ENCODE measurements at regions not wholly inside any gene's neighbourhood (a gene's known extent, or its start where the extent isn't known, plus 50 kb on each side); places are given as distances from the start of the nearest gene placed in this dataset.
A peak's percentile ranks its signal among the peaks of the same experiment; 100 is the strongest.

DNA sequence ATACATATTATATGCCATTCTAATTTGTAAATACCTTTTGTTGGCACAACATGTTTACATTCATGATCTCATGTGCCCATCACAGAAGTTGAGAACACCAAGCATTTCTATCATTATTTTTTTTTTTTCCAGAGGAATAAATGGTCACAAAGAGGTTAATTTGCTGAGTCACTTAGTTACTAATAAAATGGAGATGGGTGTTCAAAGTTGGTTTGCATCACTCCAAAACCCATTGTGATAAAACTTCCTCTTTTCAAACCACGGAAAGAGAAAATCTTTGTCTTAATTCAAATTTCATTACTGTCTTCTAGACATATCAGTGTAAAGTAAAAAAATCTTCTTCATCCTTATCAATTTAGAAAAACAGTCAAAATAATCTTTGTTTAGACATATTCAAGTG is 636.8 kb upstream of the CCDC179 start:
- TF ChIP-seq JUND (IDR thresholded peaks at IDR 0.05; ENCODE audit: low read depth) = no peak
- in situ Hi-C loops (cut with HindIII; ENCODE audit: low pct_unique_long_range_greater_than_20kb, low sequenced_read_pairs) = no loop called here
- no peak for DNase-seq (ENCODE audit: low read depth in 1 of 2, low spot score in 1 of 2)

DNA sequence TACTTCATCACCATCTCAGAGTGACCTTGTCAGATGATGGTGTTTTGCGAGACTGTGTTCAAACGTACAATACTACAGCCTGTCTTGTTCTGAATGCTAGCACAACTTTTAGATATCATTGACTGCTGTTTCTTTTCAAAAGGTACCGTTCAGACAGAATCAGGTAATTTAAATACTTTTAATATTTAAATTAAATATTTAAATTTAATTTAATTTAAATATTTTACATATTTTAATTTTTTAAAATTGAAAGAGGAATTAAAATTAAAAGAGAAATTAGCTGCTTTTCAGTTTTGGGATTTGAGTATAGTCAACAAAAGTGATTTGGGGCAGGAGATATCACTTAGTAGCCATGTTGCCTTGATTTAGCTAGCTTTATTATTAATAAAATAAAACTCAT is 642.1 kb upstream of the CCDC179 start:
- in situ Hi-C loops (cut with HindIII; ENCODE audit: low pct_unique_long_range_greater_than_20kb, low sequenced_read_pairs) = no loop called here
- DNase-seq (ENCODE audit: low read depth in 1 of 2, low spot score in 1 of 2) = no peak
- TF ChIP-seq JUND (IDR thresholded peaks at IDR 0.05; ENCODE audit: low read depth) = no peak

DNA sequence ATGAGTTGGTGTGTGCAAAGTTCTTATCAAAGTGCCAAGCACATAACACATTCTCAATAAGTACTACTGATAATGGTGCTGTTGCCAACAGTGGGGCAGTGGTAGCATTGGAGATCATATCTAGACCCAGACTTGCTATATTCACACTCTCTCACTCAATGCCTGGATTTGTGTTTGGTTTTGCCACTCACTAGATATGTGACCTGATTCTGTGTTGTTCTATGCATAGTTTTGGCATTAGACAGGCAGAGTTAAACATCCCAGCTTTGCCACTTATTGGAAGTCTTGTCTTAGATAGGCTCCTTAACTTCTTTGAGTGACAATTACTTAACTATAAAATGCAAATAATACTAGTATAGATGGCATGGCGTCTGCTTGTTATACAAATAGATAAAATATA is 642.6 kb upstream of the CCDC179 start:
- DNase-seq (ENCODE audit: low read depth in 1 of 2, low spot score in 1 of 2) = no peak
- in situ Hi-C loops (cut with HindIII; ENCODE audit: low pct_unique_long_range_greater_than_20kb, low sequenced_read_pairs) = no loop called here
- TF ChIP-seq JUND (IDR thresholded peaks at IDR 0.05; ENCODE audit: low read depth) = no peak

DNA sequence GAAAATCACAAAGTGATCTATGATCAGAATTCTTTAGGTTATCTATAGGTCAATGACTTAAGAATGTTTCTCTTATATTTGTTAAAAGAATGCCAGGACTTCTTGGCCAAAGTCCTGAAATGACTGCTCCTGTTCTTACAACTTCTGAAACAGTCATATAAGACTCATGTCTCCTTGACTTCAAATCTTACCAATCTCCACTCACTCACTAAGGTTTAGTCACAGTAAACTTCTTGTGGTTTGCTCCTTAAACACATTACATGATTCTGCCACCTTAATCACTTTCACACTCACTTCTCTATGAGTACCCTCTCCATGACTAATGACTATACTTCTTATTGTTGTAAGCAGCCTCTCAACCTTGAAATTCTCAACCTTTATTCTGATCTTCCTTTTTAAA is 648.7 kb upstream of the CCDC179 start:
- in situ Hi-C loops (cut with HindIII; ENCODE audit: low pct_unique_long_range_greater_than_20kb, low sequenced_read_pairs) = no loop called here
- TF ChIP-seq JUND (IDR thresholded peaks at IDR 0.05; ENCODE audit: low read depth) = no peak
- DNase-seq (ENCODE audit: low read depth in 1 of 2, low spot score in 1 of 2) = no peak

DNA sequence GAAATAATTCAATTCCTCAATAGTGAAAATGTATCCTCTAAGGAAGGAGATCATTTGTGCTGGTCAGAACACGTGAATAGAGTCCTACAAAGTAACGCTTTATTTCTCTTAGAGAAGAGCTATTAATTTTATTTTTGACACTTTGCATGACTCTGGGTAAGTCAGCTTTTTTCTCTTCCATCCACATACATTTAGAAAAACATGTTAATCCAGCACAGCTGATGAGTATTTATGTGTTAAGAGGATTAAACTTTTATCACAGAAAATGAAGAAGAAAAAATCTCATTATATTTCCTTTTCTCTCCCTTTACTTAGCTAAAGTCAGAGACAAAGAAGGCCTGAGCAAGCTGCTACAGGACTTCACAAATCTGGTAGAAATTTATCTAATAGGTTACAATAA is 649.5 kb upstream of the CCDC179 start:
- no peak for TF ChIP-seq JUND (IDR thresholded peaks at IDR 0.05; ENCODE audit: low read depth)
- in situ Hi-C loops (cut with HindIII; ENCODE audit: low pct_unique_long_range_greater_than_20kb, low sequenced_read_pairs) = no loop called here
- no peak for DNase-seq (ENCODE audit: low read depth in 1 of 2, low spot score in 1 of 2)

DNA sequence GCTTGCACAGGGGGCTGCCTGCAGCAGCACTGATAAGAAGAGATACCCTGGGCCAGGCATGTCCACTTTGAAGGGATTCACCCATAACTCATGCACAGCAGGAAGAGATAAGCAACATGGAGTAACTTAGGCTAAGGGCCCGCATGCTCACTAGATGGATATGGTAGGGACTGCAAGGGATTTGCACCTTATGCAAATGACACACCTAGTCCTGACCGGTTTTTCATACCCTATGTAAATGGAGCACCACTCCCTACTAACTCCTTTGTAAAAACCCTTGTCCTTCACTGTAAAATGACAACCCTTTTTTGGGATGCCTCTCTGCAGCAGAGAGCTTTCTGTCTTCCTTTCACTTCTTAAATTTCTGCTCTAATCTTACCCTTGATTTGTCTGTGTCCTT is 658.9 kb upstream of the CCDC179 start:
- no peak for TF ChIP-seq JUND (IDR thresholded peaks at IDR 0.05; ENCODE audit: low read depth)
- no peak for DNase-seq (ENCODE audit: low read depth in 1 of 2, low spot score in 1 of 2)
- in situ Hi-C loops (cut with HindIII; ENCODE audit: low pct_unique_long_range_greater_than_20kb, low sequenced_read_pairs) = no loop called here

DNA sequence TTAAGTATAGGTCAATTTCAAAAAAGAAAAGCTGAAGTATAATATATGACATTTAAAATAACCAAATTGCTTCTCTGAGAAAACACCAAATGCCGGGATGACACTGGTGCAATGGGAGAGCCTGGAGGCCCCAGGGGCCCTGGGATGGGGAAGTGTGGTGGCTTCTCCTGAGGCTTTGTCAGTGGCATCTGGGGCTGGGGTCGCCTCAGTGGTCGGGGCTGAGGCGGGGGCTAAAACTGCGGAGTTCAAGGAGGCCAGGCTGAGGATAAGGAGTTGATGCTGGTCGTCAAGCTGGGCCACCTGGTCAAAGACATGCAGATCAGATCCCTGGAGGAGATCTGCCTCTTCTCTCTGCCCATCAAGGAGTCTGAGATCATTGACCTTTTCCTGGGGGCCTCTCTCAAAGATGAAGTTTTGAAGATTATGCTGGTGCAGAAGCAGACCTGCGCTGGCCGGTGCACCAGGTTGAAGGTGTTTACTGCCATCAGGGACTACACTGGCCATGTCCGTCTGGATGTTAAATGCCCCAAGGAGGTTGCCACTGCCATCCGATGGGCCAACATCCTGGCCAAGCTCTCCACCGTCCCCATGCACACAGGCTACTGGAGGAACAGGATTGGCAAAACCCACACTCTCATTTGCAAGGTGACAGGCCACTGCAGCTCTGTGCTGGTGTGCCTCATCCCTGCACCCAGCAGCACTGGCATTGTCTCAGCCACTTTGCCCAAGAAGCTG is 660.1 kb upstream of the CCDC179 start:
- TF ChIP-seq JUND (IDR thresholded peaks at IDR 0.05; ENCODE audit: low read depth) = no peak
- DNase-seq (ENCODE audit: low read depth in 1 of 2, low spot score in 1 of 2) = no peak
- in situ Hi-C loops (cut with HindIII; ENCODE audit: low pct_unique_long_range_greater_than_20kb, low sequenced_read_pairs) = no loop called here

DNA sequence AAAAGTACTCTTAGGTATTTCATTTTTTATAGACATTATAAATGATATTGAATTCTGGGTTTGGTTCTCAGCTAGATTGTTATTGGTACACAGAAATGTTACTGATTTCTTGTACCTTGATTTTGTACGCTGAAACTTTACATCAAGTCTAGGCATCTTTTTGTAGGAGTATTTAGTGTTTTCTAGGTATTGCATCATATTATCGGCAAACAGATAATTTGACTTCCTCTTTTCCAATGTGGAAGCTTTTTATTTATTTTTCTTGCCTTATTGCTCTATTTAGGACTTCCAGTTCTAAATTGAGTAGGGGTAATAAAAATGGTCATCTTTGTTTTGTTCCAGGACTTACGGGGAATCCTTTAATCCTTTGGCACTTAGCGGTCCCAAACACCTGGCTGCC is 676.6 kb upstream of the CCDC179 start:
- DNase-seq (ENCODE audit: low read depth in 1 of 2, low spot score in 1 of 2) = no peak
- no peak for TF ChIP-seq JUND (IDR thresholded peaks at IDR 0.05; ENCODE audit: low read depth)
- in situ Hi-C loops (cut with HindIII; ENCODE audit: low pct_unique_long_range_greater_than_20kb, low sequenced_read_pairs) = no loop called here

DNA sequence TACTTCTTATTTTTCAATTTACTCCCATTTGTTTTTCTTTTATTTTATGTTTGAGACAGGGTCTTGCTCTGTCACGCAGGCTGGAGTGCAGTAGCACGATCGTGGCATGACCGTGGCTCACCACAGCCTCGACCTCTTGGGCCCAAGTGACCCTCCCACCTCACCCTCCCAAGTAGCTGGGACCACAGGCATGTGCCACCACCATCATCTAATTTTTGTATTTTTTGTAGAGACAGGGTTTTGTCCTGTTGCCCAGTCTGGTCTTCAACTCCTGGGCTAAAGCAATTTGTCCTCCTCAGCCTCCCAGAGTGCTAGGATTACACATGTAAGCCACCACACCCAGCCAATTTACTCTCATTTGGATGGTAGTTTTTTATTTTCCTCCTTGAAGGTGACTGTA is 679.3 kb upstream of the CCDC179 start:
- no peak for DNase-seq (ENCODE audit: low read depth in 1 of 2, low spot score in 1 of 2)
- in situ Hi-C loops (cut with HindIII; ENCODE audit: low pct_unique_long_range_greater_than_20kb, low sequenced_read_pairs) = no loop called here

DNA sequence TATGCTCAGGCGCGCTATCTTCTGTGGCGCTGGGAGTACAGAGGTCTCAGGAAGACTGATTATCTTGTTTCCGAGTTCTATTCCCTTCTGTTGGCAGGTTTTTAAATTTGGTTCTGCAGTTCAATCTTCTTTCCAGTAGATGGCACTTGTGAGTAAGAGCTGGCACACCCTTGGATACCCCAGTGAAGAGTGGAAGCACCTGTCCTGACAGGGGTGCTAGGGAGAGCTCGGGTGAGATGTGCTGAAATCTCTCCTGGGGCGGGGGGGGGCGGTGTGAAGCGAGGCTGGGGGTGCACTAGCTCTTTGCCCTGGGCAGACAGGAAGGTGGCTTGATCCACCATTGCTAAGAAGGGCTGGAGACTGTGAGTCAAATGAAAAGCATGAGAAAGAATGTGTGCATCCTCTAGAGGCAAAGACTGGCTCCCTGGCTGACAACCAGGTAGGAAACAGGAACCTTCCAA is 679.9 kb upstream of the CCDC179 start:
- TF ChIP-seq JUND (IDR thresholded peaks at IDR 0.05; ENCODE audit: low read depth) = no peak
- peak; percentile 11 to 66 for DNase-seq (ENCODE audit: low read depth in 1 of 2, low spot score in 1 of 2)
- in situ Hi-C loops (cut with HindIII; ENCODE audit: low pct_unique_long_range_greater_than_20kb, low sequenced_read_pairs) = no loop called here

More for the DNA sequence above, 679.3 kb upstream of the CCDC179 start:
- no peak for TF ChIP-seq JUND (IDR thresholded peaks at IDR 0.05; ENCODE audit: low read depth)

DNA sequence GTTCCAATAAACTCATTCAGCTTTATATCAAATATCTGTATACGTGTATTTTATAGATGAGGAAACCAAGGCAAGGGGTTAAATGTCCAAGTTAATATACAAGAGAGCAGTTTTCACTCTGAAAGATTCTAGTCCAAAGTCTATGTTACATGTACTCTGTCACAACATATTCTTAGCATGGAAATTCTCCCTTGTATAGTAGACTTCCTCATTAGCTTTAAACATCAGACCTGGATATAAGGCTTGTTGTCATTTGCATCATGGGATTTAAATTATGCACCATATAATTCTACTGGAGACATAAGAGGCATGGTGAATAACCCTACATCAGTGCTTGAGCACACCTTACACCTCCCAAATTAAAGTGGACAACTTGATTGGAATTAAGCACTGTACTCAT is 681.9 kb upstream of the CCDC179 start:
- TF ChIP-seq JUND (IDR thresholded peaks at IDR 0.05; ENCODE audit: low read depth) = no peak
- in situ Hi-C loops (cut with HindIII; ENCODE audit: low pct_unique_long_range_greater_than_20kb, low sequenced_read_pairs) = no loop called here
- DNase-seq (ENCODE audit: low read depth in 1 of 2, low spot score in 1 of 2) = no peak

DNA sequence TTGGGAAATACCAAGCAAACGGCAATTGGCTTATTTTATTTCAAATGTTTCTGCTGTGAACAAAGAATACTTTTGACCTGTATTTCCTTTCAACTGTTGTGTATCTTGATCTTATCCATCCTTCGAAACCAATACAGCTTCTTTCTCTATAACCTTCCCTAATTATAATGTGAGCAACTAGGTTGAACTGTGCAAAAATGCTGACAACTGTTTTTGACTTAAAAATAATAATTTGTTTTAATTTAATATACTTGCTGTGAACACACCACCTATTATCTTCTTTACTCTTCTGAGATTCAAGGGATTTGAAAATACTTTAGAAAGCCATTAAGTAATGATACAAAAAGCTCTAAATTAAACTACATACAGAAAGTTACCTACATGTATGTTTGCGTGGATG is 682.5 kb upstream of the CCDC179 start:
- in situ Hi-C loops (cut with HindIII; ENCODE audit: low pct_unique_long_range_greater_than_20kb, low sequenced_read_pairs) = no loop called here
- no peak for TF ChIP-seq JUND (IDR thresholded peaks at IDR 0.05; ENCODE audit: low read depth)
- no peak for DNase-seq (ENCODE audit: low read depth in 1 of 2, low spot score in 1 of 2)

DNA sequence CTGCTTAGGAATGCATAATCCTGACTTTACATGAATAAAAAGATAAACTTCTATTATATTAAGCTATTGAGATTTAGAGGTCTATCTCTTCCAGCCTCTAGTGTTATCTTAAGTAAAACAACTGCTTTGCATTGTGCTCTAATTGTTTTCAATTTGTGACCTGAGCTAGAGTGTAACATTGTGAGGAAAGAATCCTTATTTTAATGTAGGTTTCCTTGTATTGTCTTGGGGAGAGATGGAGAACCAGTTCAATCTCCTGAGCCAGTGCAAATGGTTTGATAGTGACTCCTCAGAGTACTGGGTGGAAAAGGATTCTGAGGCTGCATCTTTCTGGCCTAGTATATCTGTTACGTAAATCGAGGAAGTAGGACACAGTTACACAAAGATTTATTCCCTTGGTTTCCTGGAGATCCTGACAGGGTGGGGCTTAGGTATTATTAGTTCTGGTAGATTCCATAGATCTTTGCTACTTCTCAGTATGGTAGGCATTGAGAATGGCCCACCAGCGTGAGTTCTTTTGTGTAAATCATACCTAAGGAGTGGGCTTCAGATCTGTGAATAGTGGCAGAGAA is 683.5 kb upstream of the CCDC179 start:
- TF ChIP-seq JUND (IDR thresholded peaks at IDR 0.05; ENCODE audit: low read depth) = no peak
- DNase-seq (ENCODE audit: low read depth in 1 of 2, low spot score in 1 of 2) = no peak
- in situ Hi-C loops (cut with HindIII; ENCODE audit: low pct_unique_long_range_greater_than_20kb, low sequenced_read_pairs) = no loop called here

DNA sequence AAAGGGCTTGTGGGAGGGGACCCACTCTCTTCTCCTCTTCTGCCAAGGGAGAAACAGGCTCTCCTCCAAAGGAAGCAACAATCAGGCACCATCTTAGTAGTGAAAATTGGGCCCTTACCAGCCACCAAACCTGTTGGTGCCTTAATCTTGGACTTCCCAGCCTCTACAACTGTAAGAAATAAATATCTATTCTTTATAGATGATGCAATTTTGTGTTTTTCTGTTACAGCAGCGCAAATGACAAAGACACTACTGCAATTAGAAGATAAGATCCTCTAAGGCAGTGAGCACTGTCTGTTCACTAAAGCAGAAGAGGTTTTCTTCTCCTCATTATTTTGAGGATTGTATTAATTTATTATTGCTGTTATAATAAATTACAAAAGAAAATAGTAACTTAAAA is 691.4 kb upstream of the CCDC179 start:
- in situ Hi-C loops (cut with HindIII; ENCODE audit: low pct_unique_long_range_greater_than_20kb, low sequenced_read_pairs) = no loop called here
- no peak for TF ChIP-seq JUND (IDR thresholded peaks at IDR 0.05; ENCODE audit: low read depth)
- no peak for DNase-seq (ENCODE audit: low read depth in 1 of 2, low spot score in 1 of 2)
